Activated T-helper 2 cell treated with anti-CD3 and anti-CD28 coated beads, Interferon-gamma antibody, Interleukin-2, Interleukin-4, amounts not matched to agents 10 μg/mL and 5 μg/mL and 100 μg/mL, durations not matched to agents 14 hours and 24 hours and 36 hours (primary cell): ENCODE measurements at regions not wholly inside any gene's neighbourhood (a gene's known extent, or its start where the extent isn't known, plus 50 kb on each side); places are given as distances from the start of the nearest gene placed in this dataset.

Source experiments
- DNase-seq: peaks from one replicate; pipeline ENCODE4 v3.0.0; 2021; ENCODE audit warnings: low spot score
- H3K27ac Mint-ChIP-seq: one replicate; pipeline ENCODE4 v1.8.0; 2021; ENCODE audit warnings: mixed read lengths
- H3K27me3 Mint-ChIP-seq: one replicate; pipeline ENCODE4 v1.8.0; 2021; ENCODE audit warnings: low read depth, mixed read lengths
- H3K36me3 Mint-ChIP-seq: one replicate; pipeline ENCODE4 v1.8.0; 2021; ENCODE audit warnings: low read depth, mixed read lengths
- H3K4me1 Mint-ChIP-seq: one replicate; pipeline ENCODE4 v1.8.0; 2021; ENCODE audit warnings: low read depth, mixed read lengths
- H3K4me3 Mint-ChIP-seq: one replicate; pipeline ENCODE4 v1.8.0; 2021; ENCODE audit warnings: low read depth, mild to moderate bottlenecking, moderate library complexity, mixed read lengths
- H3K9me3 Mint-ChIP-seq: one replicate; pipeline ENCODE4 v1.8.0; 2021; ENCODE audit warnings: mixed read lengths
- intact Hi-C: fragments of 100-400 bp; cut with micrococcal nuclease; formaldehyde crosslinking; loops from one replicate; pipeline ENCODE4 v1.15.1; 2023

GRCh38 chr12:126114441-126114840, 1049.2 kb downstream of the AACS start:
- H3K4me3 Mint-ChIP-seq = no peak overlapping the region
- peaks cover 11% of the 10 kb centered on the region for H3K9me3 Mint-ChIP-seq
- no peak overlapping the region for H3K27ac Mint-ChIP-seq
- H3K4me1 Mint-ChIP-seq = no peaks in the 10 kb centered on the region
- H3K27me3 Mint-ChIP-seq = no peaks in the 10 kb centered on the region
- intact Hi-C loops = no loop called here
- H3K36me3 Mint-ChIP-seq = no peaks in the 10 kb centered on the region
- no peak for DNase-seq

- DNase-seq = no peak
- no peak overlapping the region for H3K4me3 Mint-ChIP-seq
- no peak overlapping the region for H3K27ac Mint-ChIP-seq
- no peaks in the 10 kb centered on the region for H3K36me3 Mint-ChIP-seq
- H3K4me1 Mint-ChIP-seq = no peaks in the 10 kb centered on the region
- peaks cover 17% of the 10 kb centered on the region for H3K9me3 Mint-ChIP-seq
- intact Hi-C loops = no loop called here
- H3K27me3 Mint-ChIP-seq = no peaks in the 10 kb centered on the region
Measured at GRCh38 chr12:126117502-126117901, 1052.3 kb downstream of the AACS start.

- H3K27ac Mint-ChIP-seq = no peak overlapping the region
- H3K27me3 Mint-ChIP-seq = no peaks in the 10 kb centered on the region
- intact Hi-C loops = no loop called here
- H3K9me3 Mint-ChIP-seq = peaks cover 67% of the 10 kb centered on the region
- no peak overlapping the region for H3K4me3 Mint-ChIP-seq
- H3K4me1 Mint-ChIP-seq = no peaks in the 10 kb centered on the region
- no peak for DNase-seq
- no peaks in the 10 kb centered on the region for H3K36me3 Mint-ChIP-seq
Measured at GRCh38 chr12:126139355-126139754, 1074.1 kb downstream of the AACS start.

GRCh38 chr12:126144603-126145002, 1079.4 kb downstream of the AACS start:
- H3K4me3 Mint-ChIP-seq = no peak overlapping the region
- H3K36me3 Mint-ChIP-seq = no peaks in the 10 kb centered on the region
- DNase-seq = no peak
- H3K9me3 Mint-ChIP-seq = peaks cover 29% of the 10 kb centered on the region
- no peak overlapping the region for H3K27ac Mint-ChIP-seq
- H3K4me1 Mint-ChIP-seq = no peaks in the 10 kb centered on the region
- intact Hi-C loops = no loop called here
- no peaks in the 10 kb centered on the region for H3K27me3 Mint-ChIP-seq

- Mint-ChIP-seq H3K4me3 (no peak overlapping the region), H3K9me3 (peaks cover 23% of the 10 kb centered on the region), H3K36me3 (no peaks in the 10 kb centered on the region), H3K4me1 (no peaks in the 10 kb centered on the region), H3K27me3 (no peaks in the 10 kb centered on the region), H3K27ac (no peak overlapping the region)
- intact Hi-C loops = no loop called here
- no peak for DNase-seq
Measured at GRCh38 chr12:126147321-126147720, 1082.1 kb downstream of the AACS start.

- no peak overlapping the region for H3K27ac Mint-ChIP-seq
- H3K4me1 Mint-ChIP-seq = no peaks in the 10 kb centered on the region
- H3K36me3 Mint-ChIP-seq = no peaks in the 10 kb centered on the region
- H3K4me3 Mint-ChIP-seq = no peak overlapping the region
- H3K27me3 Mint-ChIP-seq = no peaks in the 10 kb centered on the region
- peaks cover 19% of the 10 kb centered on the region for H3K9me3 Mint-ChIP-seq
- no peak for DNase-seq
- intact Hi-C loops = no loop called here
Measured at GRCh38 chr12:126156806-126157574, 1091.8 kb downstream of the AACS start.

- Mint-ChIP-seq H3K27me3 (no peaks in the 10 kb centered on the region), H3K4me3 (no peak overlapping the region), H3K36me3 (no peaks in the 10 kb centered on the region), H3K9me3 (peaks cover 22% of the 10 kb centered on the region), H3K27ac (no peak overlapping the region), H3K4me1 (no peaks in the 10 kb centered on the region)
- no peak for DNase-seq
- intact Hi-C loops = no loop called here
Measured at GRCh38 chr12:126157575-126157966, 1092.3 kb downstream of the AACS start.

- no peaks in the 10 kb centered on the region for H3K27me3 Mint-ChIP-seq
- no peak overlapping the region for H3K27ac Mint-ChIP-seq
- no peak for DNase-seq
- peaks cover 22% of the 10 kb centered on the region for H3K9me3 Mint-ChIP-seq
- intact Hi-C loops = no loop called here
- no peak overlapping the region for H3K4me3 Mint-ChIP-seq
- no peaks in the 10 kb centered on the region for H3K4me1 Mint-ChIP-seq
- no peaks in the 10 kb centered on the region for H3K36me3 Mint-ChIP-seq
Measured at GRCh38 chr12:126159139-126159538, 1093.9 kb downstream of the AACS start.

- intact Hi-C loops = no loop called here
- peaks cover 25% of the 10 kb centered on the region for H3K9me3 Mint-ChIP-seq
- no peaks in the 10 kb centered on the region for H3K4me1 Mint-ChIP-seq
- H3K36me3 Mint-ChIP-seq = no peaks in the 10 kb centered on the region
- H3K27ac Mint-ChIP-seq = no peak overlapping the region
- no peaks in the 10 kb centered on the region for H3K27me3 Mint-ChIP-seq
- no peak overlapping the region for H3K4me3 Mint-ChIP-seq
- no peak for DNase-seq
Measured at GRCh38 chr12:126160912-126161311, 1095.7 kb downstream of the AACS start.

GRCh38 chr12:126163984-126164383, 1098.7 kb downstream of the AACS start:
- Mint-ChIP-seq H3K27me3 (no peaks in the 10 kb centered on the region), H3K4me3 (no peak overlapping the region), H3K36me3 (no peaks in the 10 kb centered on the region), H3K9me3 (peaks cover 30% of the 10 kb centered on the region), H3K4me1 (no peaks in the 10 kb centered on the region), H3K27ac (no peak overlapping the region)
- intact Hi-C loops = no loop called here
- DNase-seq = no peak

GRCh38 chr12:126171937-126172559, 1106.8 kb downstream of the AACS start:
- Mint-ChIP-seq H3K27me3 (no peaks in the 10 kb centered on the region), H3K36me3 (no peaks in the 10 kb centered on the region), H3K4me3 (no peak overlapping the region), H3K9me3 (peaks cover 11% of the 10 kb centered on the region), H3K4me1 (no peaks in the 10 kb centered on the region), H3K27ac (no peak overlapping the region)
- no peak for DNase-seq
- intact Hi-C loops = no loop called here

- DNase-seq = no peak
- intact Hi-C loops = no loop called here
- Mint-ChIP-seq H3K4me3 (no peak overlapping the region), H3K27ac (no peak overlapping the region), H3K36me3 (no peaks in the 10 kb centered on the region), H3K27me3 (no peaks in the 10 kb centered on the region), H3K4me1 (no peaks in the 10 kb centered on the region), H3K9me3 (peaks cover 18% of the 10 kb centered on the region)
Measured at GRCh38 chr12:126182619-126183236, 1117.5 kb downstream of the AACS start.

GRCh38 chr12:126185025-126185424, 1119.8 kb downstream of the AACS start:
- peaks cover 16% of the 10 kb centered on the region for H3K9me3 Mint-ChIP-seq
- no peaks in the 10 kb centered on the region for H3K36me3 Mint-ChIP-seq
- H3K4me3 Mint-ChIP-seq = no peak overlapping the region
- intact Hi-C loops = no loop called here
- no peaks in the 10 kb centered on the region for H3K27me3 Mint-ChIP-seq
- H3K4me1 Mint-ChIP-seq = no peaks in the 10 kb centered on the region
- no peak for DNase-seq
- no peak overlapping the region for H3K27ac Mint-ChIP-seq
